ENCODE measurements at regions not wholly inside any gene's neighbourhood (a gene's known extent, or its start where the extent isn't known, plus 50 kb on each side); places are given as distances from the start of the nearest gene placed in this dataset.

- TF ChIP-seq CTCF (IDR thresholded peaks at IDR 0.05) (no peak), POLR2AphosphoS5 (IDR thresholded peaks at IDR 0.05; ENCODE audit: insufficient read depth in 1 of 2, low read depth in 1 of 2) (no peak), POLR2A (IDR thresholded peaks at IDR 0.05) (no peak)
- no peak for DNase-seq (ENCODE audit: extremely low spot score in 2 of 2)
- H3K4me1 ChIP-seq, result no peaks in the 10 kb centered on the region
- H3K27me3 ChIP-seq, result no peaks in the 10 kb centered on the region
- no peak overlapping the region for H3K4me3 ChIP-seq
- intact Hi-C loops (cut with DNase I), result no loop called here
- H3K36me3 ChIP-seq, result no peaks in the 10 kb centered on the region
- no peaks in the 10 kb centered on the region for H3K9me3 ChIP-seq
- no peak overlapping the region for H3K27ac ChIP-seq
Observed at GRCh38 chr13:97583907-97584497, 150.0 kb downstream of the RAP2A start.

- H3K9me3 ChIP-seq, result no peaks in the 10 kb centered on the region
- H3K4me3 ChIP-seq, result no peak overlapping the region
- H3K27me3 ChIP-seq, result no peaks in the 10 kb centered on the region
- DNase-seq (ENCODE audit: extremely low spot score in 2 of 2), result no peak
- no peak for TF ChIP-seq CTCF (IDR thresholded peaks at IDR 0.05)
- no peak for TF ChIP-seq POLR2A (IDR thresholded peaks at IDR 0.05)
- no peak for TF ChIP-seq POLR2AphosphoS5 (IDR thresholded peaks at IDR 0.05; ENCODE audit: insufficient read depth in 1 of 2, low read depth in 1 of 2)
- H3K36me3 ChIP-seq, result no peaks in the 10 kb centered on the region
- H3K4me1 ChIP-seq, result no peaks in the 10 kb centered on the region
- intact Hi-C loops (cut with DNase I), result no loop called here
- H3K27ac ChIP-seq, result no peak overlapping the region
Observed at GRCh38 chr13:97586941-97587340, 153.0 kb downstream of the RAP2A start.

- TF ChIP-seq POLR2A (IDR thresholded peaks at IDR 0.05), result no peak
- no peak for TF ChIP-seq CTCF (IDR thresholded peaks at IDR 0.05)
- TF ChIP-seq POLR2AphosphoS5 (IDR thresholded peaks at IDR 0.05; ENCODE audit: insufficient read depth in 1 of 2, low read depth in 1 of 2), result no peak
- no peaks in the 10 kb centered on the region for H3K4me1 ChIP-seq
- H3K4me3 ChIP-seq, result no peak overlapping the region
- no peaks in the 10 kb centered on the region for H3K27me3 ChIP-seq
- H3K27ac ChIP-seq, result no peak overlapping the region
- intact Hi-C loops (cut with DNase I), result no loop called here
- no peaks in the 10 kb centered on the region for H3K36me3 ChIP-seq
- no peaks in the 10 kb centered on the region for H3K9me3 ChIP-seq
- DNase-seq (ENCODE audit: extremely low spot score in 2 of 2), result no peak
Observed at GRCh38 chr13:97588993-97589392, 155.0 kb downstream of the RAP2A start.

GRCh38 chr13:97600458-97601075 is 166.6 kb downstream of the RAP2A start:
- intact Hi-C loops (cut with DNase I), result no loop called here
- DNase-seq (ENCODE audit: extremely low spot score in 2 of 2), result no peak
- no peaks in the 10 kb centered on the region for H3K9me3 ChIP-seq
- no peaks in the 10 kb centered on the region for H3K4me1 ChIP-seq
- no peaks in the 10 kb centered on the region for H3K27me3 ChIP-seq
- no peak overlapping the region for H3K27ac ChIP-seq
- TF ChIP-seq CTCF (IDR thresholded peaks at IDR 0.05) (no peak), POLR2A (IDR thresholded peaks at IDR 0.05) (no peak), POLR2AphosphoS5 (IDR thresholded peaks at IDR 0.05; ENCODE audit: insufficient read depth in 1 of 2, low read depth in 1 of 2) (no peak)
- no peak overlapping the region for H3K4me3 ChIP-seq
- H3K36me3 ChIP-seq, result no peaks in the 10 kb centered on the region

GRCh38 chr13:97615266-97615665 is 181.3 kb downstream of the RAP2A start:
- Histone ChIP-seq H3K27ac (no peak overlapping the region), H3K4me3 (no peak overlapping the region), H3K4me1 (no peaks in the 10 kb centered on the region), H3K9me3 (no peaks in the 10 kb centered on the region), H3K27me3 (no peaks in the 10 kb centered on the region), H3K36me3 (no peaks in the 10 kb centered on the region)
- no peak for DNase-seq (ENCODE audit: extremely low spot score in 2 of 2)
- intact Hi-C loops (cut with DNase I), result no loop called here
- no peak for TF ChIP-seq CTCF (IDR thresholded peaks at IDR 0.05)
- no peak for TF ChIP-seq POLR2AphosphoS5 (IDR thresholded peaks at IDR 0.05; ENCODE audit: insufficient read depth in 1 of 2, low read depth in 1 of 2)
- TF ChIP-seq POLR2A (IDR thresholded peaks at IDR 0.05), result no peak

All from vagina (tissue), 2 donors.